ENCODE measurements at regions not wholly inside any gene's neighbourhood (a gene's known extent, or its start where the extent isn't known, plus 50 kb on each side); places are given as distances from the start of the nearest gene placed in this dataset.

DNA sequence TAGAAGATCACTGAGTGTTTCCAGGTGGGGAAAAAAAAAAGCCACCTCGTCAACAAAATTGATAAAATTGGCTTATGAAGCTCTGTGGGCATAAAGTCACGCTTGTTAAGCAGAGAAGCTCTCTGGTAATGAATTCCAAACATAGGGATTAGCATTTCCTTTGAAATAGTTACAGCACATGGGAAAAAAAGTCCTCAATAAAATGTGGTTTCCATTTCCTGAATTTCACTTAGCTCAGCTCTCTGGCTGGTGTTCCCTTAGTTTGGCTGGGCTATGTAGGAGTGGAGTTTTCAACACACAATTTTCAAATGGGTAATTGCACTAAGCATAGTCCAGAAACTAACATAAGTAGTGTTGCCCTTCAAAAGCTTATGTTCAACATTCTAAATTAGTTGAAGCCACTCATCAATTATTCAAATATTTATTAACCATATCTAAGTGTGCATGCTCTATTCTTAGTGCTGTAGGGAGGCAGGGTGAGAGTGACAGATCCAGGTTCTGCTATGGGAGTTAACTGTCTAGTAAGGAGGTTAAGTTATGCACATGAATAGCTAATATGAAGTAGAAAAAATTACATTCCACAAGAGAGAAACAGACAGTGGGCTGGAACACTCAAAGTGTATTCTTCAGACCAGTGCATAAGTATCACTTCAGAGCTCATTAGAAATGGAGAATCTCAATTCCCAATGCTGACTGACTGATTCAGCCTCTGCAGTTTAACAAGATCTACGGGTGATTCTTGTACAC lies 445.7 kb downstream of the SMARCA1 start:
- no peak for DNase-seq (ENCODE audit: low spot score)

DNA sequence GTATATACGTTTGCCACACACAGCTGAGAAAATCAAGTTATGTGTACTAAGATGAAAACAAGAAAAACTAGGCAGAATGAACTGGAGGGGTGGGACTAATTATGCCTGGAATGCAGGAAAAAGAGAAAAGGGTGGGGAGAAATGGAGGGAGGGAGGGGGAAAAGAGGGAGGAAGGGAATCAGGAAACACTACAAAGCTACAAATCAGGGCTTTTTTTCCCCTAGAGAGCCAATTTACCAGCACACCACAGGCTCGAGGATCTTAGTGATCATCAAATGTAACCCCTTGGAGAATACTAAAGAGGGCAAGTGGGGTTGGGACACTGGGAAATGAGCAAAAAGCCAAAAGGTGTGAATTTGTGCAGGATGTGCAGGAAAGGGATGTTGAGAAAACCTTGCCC lies 451.9 kb downstream of the SMARCA1 start:
- DNase-seq (ENCODE audit: low spot score) = no peak

DNA sequence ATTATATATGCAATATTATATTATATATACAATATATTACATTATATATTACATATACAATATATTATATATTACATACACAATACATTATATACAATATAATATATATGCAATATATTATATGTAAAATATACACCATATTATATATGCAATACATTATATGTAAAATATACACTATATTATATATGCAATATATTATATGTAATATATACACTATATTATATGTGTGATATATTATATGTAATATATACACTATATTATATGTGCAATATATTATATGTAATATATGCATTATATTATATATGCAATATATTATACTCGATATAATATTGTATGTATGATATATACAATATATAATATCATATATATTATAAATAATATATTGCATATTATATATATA lies 457.4 kb downstream of the SMARCA1 start:
- no peak for DNase-seq (ENCODE audit: low spot score)

DNA sequence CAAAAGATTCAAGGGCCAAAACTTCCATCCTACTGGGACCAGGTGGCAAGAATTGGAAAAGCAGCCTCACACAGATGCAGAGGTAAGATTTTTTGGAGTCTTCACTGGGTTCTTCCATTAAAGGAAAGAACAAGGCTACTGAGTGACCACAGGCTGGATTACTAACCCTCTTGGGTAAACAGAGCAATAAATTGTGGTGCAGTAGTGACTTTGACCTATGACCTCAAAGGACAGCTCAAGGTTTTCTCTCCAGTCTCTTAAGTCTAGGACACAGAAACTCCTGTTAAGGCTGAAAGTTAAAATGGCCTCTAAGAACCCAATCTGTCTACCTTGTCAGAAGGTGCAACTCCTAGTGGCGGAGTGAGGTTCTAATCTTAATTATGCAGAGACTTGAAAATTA lies 464.9 kb downstream of the SMARCA1 start:
- DNase-seq (ENCODE audit: low spot score) = no peak

DNA sequence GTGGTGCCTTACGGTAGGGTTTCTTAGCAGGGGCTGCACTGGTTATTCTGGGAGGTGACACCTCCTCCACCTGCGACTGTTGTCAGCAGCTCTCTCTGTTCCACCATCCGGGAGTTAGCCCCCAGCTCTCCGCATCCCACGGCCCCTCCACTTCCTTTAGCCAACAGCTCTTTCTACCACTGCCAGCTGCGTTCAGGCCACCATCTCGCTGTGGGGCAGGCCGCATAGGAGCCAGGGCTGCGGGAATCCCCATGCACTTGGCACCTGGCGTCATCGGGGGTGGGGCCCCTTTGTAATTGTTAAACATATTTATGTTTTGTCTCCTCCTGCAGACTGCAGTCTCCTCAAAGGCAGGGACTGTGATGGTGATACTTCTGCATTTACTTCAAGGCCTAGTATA lies 480.2 kb downstream of the SMARCA1 start:
- DNase-seq (ENCODE audit: low spot score) = no peak

DNA sequence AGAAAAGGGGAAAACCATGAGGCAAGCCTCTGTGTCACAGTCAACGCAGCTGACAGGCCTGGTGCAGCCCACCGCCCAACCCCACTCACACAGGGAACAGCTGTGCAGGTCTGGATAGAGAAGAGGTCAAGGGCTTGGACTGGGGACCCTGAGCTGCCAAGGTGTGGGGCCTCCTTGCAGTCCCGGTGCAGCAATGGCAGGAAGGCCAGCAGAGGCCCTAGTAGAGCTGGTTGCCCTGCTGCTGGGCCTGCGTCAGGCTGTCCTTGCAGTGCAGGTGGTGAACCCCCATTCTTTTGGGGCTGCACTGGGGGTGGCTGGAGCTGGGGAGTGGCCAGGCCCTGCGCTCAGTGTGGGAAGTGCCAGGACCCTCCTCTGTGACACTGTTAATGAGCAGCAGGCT lies 482.0 kb downstream of the SMARCA1 start:
- no peak for DNase-seq (ENCODE audit: low spot score)

DNA sequence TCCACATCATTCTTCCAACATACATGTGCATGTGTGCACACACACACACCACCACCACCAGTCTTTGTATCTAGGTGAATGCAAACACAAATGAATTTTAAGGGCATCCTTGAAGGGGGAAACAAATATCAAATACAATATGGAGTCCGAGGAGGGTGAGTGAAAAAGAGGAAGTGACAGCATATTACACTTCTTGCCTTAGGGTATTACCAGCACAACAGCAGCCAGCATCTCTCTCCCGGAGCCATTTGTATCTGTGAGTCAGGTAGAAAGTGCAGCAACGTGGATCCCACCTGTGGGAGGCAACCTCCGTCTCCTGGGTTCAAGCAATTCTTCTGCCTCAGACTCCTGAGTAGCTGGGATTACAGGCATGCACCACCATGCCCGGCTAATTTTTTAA lies 483.2 kb downstream of the SMARCA1 start:
- no peak for DNase-seq (ENCODE audit: low spot score)

DNA sequence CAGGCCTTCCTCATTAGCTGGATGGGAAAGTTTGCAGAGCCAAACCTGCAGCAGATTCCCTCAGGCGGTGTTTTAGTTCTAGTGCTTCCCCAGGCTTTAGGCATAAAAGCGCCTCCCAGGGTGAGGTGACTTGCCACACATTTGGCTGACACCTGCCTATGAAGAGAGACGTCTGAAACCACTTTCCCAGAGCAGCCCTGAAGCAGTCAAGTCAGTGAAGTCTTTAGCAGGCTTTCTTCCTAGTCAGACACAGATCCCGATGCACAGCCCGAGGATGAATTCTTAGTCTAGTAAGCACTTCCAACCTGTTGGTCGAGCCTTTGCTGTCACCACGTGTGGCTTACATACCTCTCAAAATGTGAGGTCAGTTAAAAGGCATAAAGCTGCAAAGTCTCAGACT lies 484.1 kb downstream of the SMARCA1 start:
- DNase-seq (ENCODE audit: low spot score) = no peak

DNA sequence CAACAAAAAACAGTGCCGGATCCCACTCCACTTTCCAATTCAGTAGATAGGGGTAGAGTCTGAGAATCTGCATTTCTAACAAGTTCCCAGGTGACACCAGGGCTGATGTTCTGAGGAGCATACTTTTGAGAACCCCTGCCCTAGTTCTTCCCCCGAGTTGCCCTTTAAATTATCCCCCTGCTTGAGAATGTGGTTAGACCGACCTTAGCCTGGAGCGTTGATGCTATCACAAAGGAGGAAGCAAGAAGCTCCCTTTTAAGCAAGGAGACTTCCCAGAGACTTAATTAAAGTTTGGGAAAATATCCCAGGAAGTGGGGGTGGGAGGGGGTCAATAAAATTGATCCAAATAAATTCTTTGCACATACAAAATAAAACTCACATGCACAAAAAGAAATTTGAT lies 485.9 kb downstream of the SMARCA1 start:
- no peak for DNase-seq (ENCODE audit: low spot score)

DNA sequence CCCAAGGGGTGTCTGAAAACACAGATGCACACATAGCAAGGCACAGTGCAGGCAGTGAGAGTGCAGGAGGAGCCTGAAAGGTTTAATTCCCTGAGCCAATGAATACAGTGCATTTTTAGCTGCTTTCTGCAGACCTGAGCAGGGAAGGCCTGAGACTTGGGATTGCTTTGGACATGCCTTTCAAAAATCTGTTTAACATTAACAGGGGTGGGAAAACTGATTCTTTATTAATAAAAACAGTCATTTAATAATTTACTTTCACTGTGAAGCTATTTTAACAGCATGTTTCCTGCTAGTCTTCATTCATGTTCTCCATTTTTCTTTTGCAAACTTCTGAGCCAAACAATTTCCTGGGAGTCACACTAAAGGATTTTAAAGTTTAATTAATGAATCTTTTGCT lies 488.1 kb downstream of the SMARCA1 start:
- DNase-seq (ENCODE audit: low spot score) = no peak

DNA sequence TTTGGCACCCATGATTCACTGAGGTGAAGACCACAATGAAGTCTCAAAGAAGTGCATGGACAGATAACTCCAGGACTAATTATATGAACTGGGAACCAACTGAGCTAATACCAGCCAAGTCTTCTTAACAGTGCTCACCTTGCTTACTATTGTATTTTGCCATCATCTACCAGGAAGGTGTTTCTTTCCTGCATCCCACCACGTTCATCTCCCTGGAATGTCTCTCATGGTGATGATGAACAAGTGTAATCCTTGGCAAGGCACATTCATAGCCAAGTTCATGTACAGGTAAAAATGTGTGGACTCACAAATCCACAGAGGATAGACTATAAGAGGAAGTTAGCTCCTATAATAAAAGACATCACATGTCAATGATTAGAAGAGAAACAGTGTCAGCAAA lies 489.1 kb downstream of the SMARCA1 start:
- no peak for DNase-seq (ENCODE audit: low spot score)

DNA sequence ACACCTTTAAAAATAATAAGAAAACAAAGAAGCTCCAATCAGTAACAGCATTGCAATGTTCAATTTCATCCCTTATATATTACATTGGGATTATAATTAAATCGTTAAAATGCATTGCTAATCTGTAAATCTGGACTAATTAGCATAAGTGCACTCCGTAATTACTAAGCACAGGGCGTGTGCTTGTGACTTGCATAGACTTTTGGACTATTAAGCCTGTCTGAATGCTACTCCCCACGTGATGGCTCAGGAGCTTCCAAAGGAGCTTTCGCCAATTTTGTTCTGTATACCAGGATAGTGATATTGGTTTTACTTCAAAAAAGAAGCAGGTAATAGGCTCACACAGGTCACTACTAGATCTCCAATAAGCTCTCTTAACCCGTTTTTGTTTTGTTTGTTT lies 497.1 kb downstream of the SMARCA1 start:
- no peak for DNase-seq (ENCODE audit: low spot score)

DNA sequence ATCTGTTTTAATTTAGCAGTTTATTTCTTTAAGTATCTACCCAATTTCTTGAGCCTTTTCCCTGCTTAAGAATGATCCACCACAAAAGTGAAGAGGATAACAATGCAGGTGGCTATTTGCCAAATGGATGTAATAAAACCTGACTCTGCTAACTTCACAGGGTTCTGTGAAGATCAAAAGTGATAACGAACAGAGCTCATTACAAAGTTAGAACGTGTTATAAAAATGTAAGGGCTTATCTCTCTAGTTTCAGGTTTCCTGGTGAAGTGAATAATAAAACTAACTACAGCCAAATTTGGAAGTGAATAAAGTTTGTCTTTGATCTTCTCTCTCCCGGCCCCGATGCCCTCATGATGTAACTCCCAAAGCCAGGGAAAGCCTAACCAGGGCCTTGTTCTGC lies 497.9 kb downstream of the SMARCA1 start:
- DNase-seq (ENCODE audit: low spot score) = no peak

DNA sequence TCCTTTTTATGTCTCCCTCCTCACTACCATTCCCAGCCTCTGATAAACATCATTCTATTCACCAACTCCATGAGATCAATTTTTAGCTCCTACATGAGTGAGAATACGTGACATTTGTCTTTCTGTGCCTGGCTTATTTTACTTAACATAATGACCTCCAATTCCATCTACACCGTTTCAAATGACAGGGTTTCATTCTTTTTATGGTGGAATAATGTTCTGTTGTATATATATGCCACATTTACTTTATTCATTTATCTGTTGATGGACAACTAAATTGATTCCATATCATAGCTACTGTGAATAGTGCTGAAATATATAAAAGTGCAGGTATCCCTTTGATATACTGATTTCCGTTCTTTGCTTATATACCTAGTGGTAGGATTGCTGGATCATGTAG lies 503.9 kb downstream of the SMARCA1 start:
- DNase-seq (ENCODE audit: low spot score) = no peak

DNA sequence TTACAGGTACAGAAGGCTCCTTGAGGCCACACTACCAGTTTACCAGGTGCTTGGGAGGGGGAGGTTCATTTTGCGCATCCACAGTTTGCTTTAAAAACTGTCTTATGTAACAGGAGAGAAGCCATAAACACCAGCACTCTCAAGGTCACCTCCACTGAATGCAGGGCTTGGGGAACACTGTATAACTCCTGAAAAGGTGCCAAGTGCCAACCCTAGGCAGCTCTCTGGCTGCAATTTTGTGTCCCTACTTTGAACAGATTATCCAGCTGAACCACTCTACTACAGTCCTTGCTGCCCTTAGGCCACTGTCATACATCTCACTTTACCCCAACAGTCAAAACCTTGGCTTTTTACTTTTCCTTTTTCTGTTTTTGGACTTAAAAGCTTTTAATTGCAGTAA lies 507.9 kb downstream of the SMARCA1 start:
- no peak for DNase-seq (ENCODE audit: low spot score)

DNA sequence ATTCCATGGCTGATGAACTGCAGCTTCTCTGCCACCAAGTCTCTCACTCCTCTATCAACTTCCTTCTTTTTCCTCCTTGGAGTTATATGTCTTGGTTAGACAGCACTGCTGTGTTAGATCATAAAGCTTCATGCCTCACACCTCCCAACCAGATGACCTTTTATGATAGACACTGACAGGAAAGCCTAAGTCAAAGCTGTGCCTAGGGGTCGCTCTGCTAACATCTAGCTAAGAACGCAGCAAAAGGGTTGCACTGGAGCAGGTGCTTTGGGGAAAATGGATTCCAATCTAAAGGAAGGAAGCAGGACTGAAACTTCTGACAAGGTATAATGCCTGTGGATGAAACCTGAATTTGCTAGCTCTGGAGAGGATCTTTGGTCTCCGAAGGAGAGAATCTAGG lies 509.7 kb downstream of the SMARCA1 start:
- DNase-seq (ENCODE audit: low spot score) = no peak

DNA sequence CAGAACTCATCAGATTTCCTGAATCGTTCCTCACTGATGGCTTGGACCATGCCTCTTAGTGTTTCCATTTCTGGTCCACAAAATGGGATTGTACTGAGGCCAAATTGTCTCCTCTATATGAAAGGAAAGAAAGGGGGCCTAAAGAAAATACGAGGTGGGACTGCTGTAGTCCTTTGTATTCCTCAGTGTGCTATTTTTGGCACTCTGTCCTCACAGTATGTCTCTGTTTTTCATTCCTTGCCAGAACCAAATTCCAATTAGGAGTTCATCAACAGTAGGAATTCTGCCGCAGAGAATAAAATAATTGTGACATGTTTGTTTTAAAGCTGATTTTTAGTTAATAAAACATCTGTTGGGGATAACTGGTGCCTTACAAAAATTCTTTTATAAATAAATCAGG lies 515.7 kb downstream of the SMARCA1 start:
- DNase-seq (ENCODE audit: low spot score) = peak; percentile 3

DNA sequence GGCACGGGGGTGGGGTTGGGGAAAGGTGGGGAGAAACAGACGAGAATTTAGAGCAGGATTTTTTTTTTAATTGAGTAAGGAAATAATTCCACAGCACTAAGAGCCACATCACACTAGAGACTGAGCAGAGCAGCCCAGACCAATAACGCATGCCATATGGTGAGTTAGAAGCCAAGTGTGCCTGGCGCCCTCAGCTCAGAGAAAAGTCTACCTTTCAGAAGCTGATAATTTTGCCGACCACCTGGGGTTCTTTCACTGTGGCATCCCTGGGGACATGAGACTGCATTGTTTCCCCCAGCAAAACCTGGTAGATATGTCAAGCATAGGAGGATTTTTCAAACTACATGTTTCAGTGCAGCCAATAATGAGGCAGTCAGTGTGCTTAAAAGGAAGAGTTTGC lies 516.8 kb downstream of the SMARCA1 start:
- DNase-seq (ENCODE audit: low spot score) = no peak

DNA sequence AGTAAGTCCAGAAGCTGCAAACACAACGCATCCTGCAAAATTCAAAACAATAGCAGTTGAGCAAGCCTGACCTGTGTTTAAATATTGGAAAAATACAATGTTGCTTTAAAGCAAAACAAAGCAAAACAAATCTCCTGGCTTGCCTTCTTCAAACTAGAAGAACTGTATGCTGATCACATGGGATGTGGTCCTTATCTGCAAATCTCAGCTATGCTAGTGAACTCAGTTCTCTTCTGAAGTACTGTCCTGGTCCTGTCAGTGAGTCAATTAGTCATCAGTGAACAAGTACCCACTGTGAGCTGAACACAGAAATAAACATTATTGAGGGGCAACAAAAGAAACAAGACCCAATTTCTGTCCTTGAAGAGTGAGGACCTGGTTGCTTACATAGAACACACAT lies 522.5 kb downstream of the SMARCA1 start:
- no peak for DNase-seq (ENCODE audit: low spot score)

DNA sequence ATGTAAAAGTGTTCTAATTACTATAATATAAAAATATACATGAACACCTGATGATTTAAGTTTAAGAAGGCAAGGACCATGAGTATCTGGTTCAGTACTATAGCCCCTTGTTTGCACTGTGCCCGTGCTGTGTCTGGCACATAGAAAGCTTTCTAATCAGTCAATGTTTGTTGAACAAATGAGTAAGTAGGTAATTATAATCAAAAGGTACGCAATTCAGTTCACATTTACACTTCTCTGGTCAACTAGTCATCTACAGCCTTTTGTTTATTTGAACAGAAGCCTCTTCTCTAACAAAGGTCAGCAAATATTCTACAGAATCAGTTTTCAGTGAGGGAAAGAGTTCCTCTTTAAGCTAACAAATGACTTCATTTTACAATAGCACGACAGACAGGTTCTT lies 523.3 kb downstream of the SMARCA1 start:
- DNase-seq (ENCODE audit: low spot score) = no peak

DNA sequence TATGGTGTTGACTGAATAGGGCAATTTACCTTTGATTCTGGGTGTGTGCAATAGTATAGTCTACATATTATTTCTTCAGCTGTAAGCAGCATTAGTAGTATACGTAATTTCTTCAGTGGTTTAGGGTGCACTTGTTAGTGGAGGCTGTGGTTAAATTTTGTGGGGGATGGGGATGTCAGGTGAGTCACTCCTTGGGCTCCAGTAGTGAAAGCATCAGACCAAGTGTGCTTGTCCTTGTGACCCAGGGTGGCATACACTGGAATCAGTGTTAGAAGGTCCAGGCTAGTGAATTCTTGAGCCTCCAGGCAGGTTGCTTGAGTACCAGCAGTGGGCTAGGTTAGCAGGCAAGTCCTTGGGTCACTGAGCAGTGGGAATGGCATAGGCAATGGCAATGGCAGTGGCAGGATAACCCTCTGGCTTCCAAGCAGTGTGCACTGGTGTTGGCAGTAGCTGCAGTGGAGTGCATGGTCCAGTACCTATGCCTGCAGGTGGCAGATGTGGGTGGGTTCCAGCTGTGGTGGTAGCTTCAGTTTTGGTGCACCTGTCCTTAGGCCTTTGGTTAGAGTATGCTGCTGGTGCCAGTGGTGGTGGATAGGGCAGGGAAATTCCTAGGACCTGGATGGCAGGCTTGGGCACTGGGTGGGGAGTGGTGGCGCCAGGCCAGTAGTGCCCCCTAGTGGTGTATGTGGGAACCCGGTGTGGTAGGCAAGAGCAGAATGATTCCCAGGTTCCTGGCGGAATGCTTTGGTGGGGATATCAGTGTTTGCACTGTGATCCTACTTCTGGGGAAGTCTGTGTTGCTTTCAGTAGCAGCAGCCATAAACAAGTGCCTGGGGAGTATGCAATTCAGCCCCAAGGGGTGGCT lies 531.0 kb downstream of the SMARCA1 start:
- no peak for DNase-seq (ENCODE audit: low spot score)

DNA sequence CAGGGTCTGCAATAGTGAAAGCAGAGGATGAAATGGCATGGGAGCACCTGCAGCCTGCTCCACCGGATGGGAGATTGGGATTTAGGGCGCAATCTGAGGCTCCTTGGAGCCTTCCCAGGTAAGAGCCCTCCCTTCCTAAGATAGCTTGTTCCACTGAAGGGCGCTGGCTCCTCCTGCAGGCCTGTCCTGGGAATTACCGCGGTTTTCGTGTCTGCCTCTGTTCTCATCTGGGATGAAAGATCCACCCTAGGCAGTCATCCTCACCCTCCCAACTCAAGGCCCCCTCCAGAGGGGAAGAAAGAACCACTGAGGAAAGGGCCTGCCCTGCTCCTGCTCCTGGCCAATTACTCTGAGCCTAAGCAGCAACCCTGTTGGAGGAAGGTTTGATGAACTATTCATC lies 547.5 kb downstream of the SMARCA1 start:
- peak; percentile 14 for DNase-seq (ENCODE audit: low spot score)

DNA sequence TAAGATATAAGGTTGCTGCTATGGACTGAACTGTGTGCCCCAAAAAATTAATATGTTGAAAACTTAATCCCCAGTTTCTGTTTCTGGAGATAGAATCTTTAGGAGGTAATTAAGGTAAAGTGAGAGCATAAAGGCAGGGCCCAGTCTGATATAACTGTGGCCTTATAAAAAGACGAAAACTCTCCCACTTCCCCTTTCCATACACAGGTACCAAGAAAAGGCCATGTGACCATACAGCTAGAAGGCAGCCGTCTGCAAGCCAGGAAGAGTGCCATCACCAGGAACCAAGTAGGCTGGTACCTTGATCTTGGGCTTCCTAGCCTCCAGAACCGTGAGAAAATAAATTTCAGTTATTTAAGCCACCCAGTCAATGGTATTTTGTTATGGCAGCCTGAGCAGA lies 550.3 kb downstream of the SMARCA1 start:
- DNase-seq (ENCODE audit: low spot score) = no peak

DNA sequence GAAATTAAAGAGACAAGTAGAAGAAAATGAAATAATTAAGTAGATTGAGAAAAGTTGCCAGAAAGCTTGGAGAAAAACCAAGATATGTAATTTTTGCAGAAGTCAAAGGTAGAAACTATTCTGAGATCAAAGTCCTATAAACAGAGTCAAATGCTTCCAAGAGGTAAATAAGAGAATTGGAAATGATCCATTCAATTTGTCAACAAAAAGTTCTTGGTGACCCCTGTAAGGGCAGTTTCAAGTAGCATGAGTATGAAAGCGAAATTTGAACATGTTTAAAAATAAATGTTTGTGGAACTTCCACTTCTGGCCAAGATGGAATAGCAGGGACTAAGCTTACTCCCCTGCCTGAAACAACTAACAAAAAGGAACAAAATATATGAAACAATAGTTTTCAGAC lies 562.0 kb downstream of the SMARCA1 start:
- no peak for DNase-seq (ENCODE audit: low spot score)

Measured in Ammon's horn (tissue), 1 donor.